ENCODE measurements at regions not wholly inside any gene's neighbourhood (a gene's known extent, or its start where the extent isn't known, plus 50 kb on each side); places are given as distances from the start of the nearest gene placed in this dataset.

DNA sequence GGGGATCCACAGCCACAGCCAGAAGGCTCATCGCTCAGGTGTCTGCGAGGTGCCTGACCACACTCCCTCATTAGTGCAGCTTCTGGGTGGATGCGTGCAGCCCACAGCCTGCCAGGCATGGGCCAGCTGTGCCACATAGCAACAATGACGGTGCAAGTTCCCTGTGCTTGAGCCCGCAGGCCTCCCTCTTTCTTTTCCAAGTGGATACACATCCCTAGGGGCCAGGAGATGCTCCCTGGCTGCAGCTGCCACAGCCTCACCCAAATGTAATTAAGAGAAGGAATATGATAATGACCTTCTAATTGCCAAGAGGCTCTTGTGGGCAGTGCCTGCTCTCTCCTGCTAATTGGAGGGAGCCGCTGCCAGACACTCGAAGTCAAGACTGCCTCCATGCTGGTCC, 116.0 kb upstream of the PPP1R26 start:
- Histone ChIP-seq H3K4me3 (ENCODE audit: insufficient read depth, low read depth, low read length) (no peak overlapping the region), H3K18ac (ENCODE audit: low read depth, low read length) (no peak overlapping the region), H2BK20ac (ENCODE audit: low read depth, low read length) (no peak overlapping the region), H3K9me3 (ENCODE audit: control insufficient read depth, insufficient read depth, low read length) (peaks cover 15% of the 10 kb centered on the region; the same call in 1 of the 2 replicates), H3K4me1 (ENCODE audit: control insufficient read depth, insufficient read depth, low read length) (no peaks in the 10 kb centered on the region), H3K27me3 (ENCODE audit: control insufficient read depth, insufficient read depth, low read length) (no peaks in the 10 kb centered on the region), H3K27ac (ENCODE audit: insufficient read depth, low read length) (no peak overlapping the region), H3K4me2 (ENCODE audit: low read depth, low read length) (no peak overlapping the region), H3K9ac (ENCODE audit: low read depth, low read length) (no peak overlapping the region), H4K5ac (ENCODE audit: low read depth, low read length) (no peak overlapping the region), H2AFZ (replicated peaks; ENCODE audit: low read length, poor library complexity) (no peak overlapping the region), H4K20me1 (ENCODE audit: insufficient read depth, low read length) (no peaks in the 10 kb centered on the region), H3K4ac (ENCODE audit: low read depth, low read length) (no peak overlapping the region), H4K91ac (ENCODE audit: insufficient read depth, low read depth, low read length) (no peak overlapping the region), H2BK15ac (ENCODE audit: low read depth, low read length) (no peak overlapping the region), H3K23ac (ENCODE audit: low read depth, low read length) (no peak overlapping the region), H2AK5ac (ENCODE audit: low read depth, low read length) (no peak overlapping the region), H4K8ac (ENCODE audit: low read depth in 2 of 2, low read length in 2 of 2) (no peak overlapping the region), H3K79me1 (ENCODE audit: low read depth in 1 of 2, low read length in 2 of 2) (no peaks in the 10 kb centered on the region), H2BK5ac (ENCODE audit: low read depth, low read length, poor library complexity, severe bottlenecking) (no peak overlapping the region), H2BK120ac (ENCODE audit: low read depth, low read length) (no peak overlapping the region), H3K56ac (ENCODE audit: extremely low read depth, insufficient read depth, low read length) (no peak overlapping the region), H2AK9ac (replicated peaks; ENCODE audit: low read depth, low read length, poor library complexity) (no peak overlapping the region), H3K36me3 (ENCODE audit: control insufficient read depth, insufficient read depth, low read length) (no peaks in the 10 kb centered on the region), H3K14ac (replicated peaks; ENCODE audit: low read depth, low read length) (no peak overlapping the region), H3K9me1 (ENCODE audit: insufficient read depth, low read length) (no peaks in the 10 kb centered on the region)
- intact Hi-C loops (cut with micrococcal nuclease) (no loop called here), dilution Hi-C loops (cut with HindIII; ENCODE audit: low sequenced_read_pairs, unreplicated experiment) (no loop called here), in situ Hi-C loops (cut with MboI; ENCODE audit: low sequenced_read_pairs) (no loop called here)
- no peak for ATAC-seq (ENCODE audit: low read depth)
- WGBS, 2 experiments (ENCODE audit: extremely low coverage in 2 of 2, insufficient read length in 1 of 2): 75% methylated on average over 2 of the region's 7 CpGs; no CpG with 5 or more reads in 1 of the 2 experiments
- no TSS peak for BruUV-seq (replicated peaks)
- no peak for DNase-seq
- ChIA-PET CTCF (no interaction called here), POLR2A (ENCODE audit: unreplicated experiment) (no interaction called here)
- TF ChIP-seq CEBPB (IDR thresholded peaks at IDR 0.05; ENCODE audit: low read depth, low read length): no peak
- TF ChIP-seq, protein P1, sequence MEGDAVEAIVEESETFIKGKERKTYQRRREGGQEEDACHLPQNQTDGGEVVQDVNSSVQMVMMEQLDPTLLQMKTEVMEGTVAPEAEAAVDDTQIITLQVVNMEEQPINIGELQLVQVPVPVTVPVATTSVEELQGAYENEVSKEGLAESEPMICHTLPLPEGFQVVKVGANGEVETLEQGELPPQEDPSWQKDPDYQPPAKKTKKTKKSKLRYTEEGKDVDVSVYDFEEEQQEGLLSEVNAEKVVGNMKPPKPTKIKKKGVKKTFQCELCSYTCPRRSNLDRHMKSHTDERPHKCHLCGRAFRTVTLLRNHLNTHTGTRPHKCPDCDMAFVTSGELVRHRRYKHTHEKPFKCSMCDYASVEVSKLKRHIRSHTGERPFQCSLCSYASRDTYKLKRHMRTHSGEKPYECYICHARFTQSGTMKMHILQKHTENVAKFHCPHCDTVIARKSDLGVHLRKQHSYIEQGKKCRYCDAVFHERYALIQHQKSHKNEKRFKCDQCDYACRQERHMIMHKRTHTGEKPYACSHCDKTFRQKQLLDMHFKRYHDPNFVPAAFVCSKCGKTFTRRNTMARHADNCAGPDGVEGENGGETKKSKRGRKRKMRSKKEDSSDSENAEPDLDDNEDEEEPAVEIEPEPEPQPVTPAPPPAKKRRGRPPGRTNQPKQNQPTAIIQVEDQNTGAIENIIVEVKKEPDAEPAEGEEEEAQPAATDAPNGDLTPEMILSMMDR (conservative IDR thresholded peaks at IDR 0.05; ENCODE audit: low read depth, low read length): no peak
- TF ChIP-seq POLR2A (IDR thresholded peaks at IDR 0.05; ENCODE audit: low read depth, low read length): no peak
- no peak for TF ChIP-seq SMC3 (IDR thresholded peaks at IDR 0.05; ENCODE audit: low read depth, low read length)
- no peak for TF ChIP-seq MAZ (IDR thresholded peaks at IDR 0.05; ENCODE audit: borderline replicate concordance, low read depth, low read length)
- no peak for TF ChIP-seq MXI1 (IDR thresholded peaks at IDR 0.05; ENCODE audit: borderline replicate concordance, low read depth, low read length)
- TF ChIP-seq BHLHE40 (IDR thresholded peaks at IDR 0.05; ENCODE audit: low read depth, low read length): no peak
- TF ChIP-seq NFE2L2 (IDR thresholded peaks at IDR 0.05; ENCODE audit: low read depth, low read length): no peak
- TF ChIP-seq, protein P2, sequence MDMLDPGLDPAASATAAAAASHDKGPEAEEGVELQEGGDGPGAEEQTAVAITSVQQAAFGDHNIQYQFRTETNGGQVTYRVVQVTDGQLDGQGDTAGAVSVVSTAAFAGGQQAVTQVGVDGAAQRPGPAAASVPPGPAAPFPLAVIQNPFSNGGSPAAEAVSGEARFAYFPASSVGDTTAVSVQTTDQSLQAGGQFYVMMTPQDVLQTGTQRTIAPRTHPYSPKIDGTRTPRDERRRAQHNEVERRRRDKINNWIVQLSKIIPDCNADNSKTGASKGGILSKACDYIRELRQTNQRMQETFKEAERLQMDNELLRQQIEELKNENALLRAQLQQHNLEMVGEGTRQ (IDR thresholded peaks at IDR 0.05; ENCODE audit: low read depth, low read length): no peak
- no peak for TF ChIP-seq RFX5 (IDR thresholded peaks at IDR 0.05; ENCODE audit: low read depth, low read length)
- TF ChIP-seq FOS (IDR thresholded peaks at IDR 0.05; ENCODE audit: low read depth, low read length): no peak
- no peak for TF ChIP-seq MAFK (IDR thresholded peaks at IDR 0.05; ENCODE audit: low read depth, low read length)
- TF ChIP-seq, protein P3, sequence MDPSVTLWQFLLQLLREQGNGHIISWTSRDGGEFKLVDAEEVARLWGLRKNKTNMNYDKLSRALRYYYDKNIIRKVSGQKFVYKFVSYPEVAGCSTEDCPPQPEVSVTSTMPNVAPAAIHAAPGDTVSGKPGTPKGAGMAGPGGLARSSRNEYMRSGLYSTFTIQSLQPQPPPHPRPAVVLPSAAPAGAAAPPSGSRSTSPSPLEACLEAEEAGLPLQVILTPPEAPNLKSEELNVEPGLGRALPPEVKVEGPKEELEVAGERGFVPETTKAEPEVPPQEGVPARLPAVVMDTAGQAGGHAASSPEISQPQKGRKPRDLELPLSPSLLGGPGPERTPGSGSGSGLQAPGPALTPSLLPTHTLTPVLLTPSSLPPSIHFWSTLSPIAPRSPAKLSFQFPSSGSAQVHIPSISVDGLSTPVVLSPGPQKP (IDR thresholded peaks at IDR 0.05; ENCODE audit: borderline replicate concordance, low read depth, low read length): no peak
- TF ChIP-seq RCOR1 (IDR thresholded peaks at IDR 0.05; ENCODE audit: insufficient replicate concordance, low read length): no peak
- TF ChIP-seq RAD21 (IDR thresholded peaks at IDR 0.05; ENCODE audit: low read length): no peak

Data from IMR-90 (cell line).